GM12878 (cell line): ENCODE measurements at regions not wholly inside any gene's neighbourhood (a gene's known extent, or its start where the extent isn't known, plus 50 kb on each side); places are given as distances from the start of the nearest gene placed in this dataset.

Experiments used
- ATAC-seq: fragments of 200-7000 bp; cut with Tn5 transposase; 3 replicates; pipeline ENCODE4 v1.9.1; 2020; ENCODE audit warnings: mild to moderate bottlenecking, moderate library complexity
- BruUV-seq: library from RNA; stranded (reverse); fragments of 400-500 nt; replicated peaks from 2 replicates; lab custom pipeline; 2021; lab: Mats Ljungman, UMichigan
- CTCF ChIA-PET: fragments of 300-600 bp; sonication (Branson Sonifier 250); formaldehyde crosslinking; extraction: SDS; loops from one replicate; lab custom pipeline; 2021; ENCODE audit warnings: inconsistent platforms; lab: Yijun Ruan, JAX
- POLR2A ChIA-PET: fragments of 350-600 bp; formaldehyde crosslinking; extraction: SDS; loops from one replicate; lab custom pipeline; 2021; ENCODE audit warnings: inconsistent platforms; lab: Charles Lee
- RAD21 ChIA-PET: fragments of 300-600 bp; sonication (Branson Sonifier 250); formaldehyde crosslinking; loops from one replicate; lab custom pipeline; 2023; ENCODE audit warnings: antibody characterized with exemption; ENCODE audit not compliant: unreplicated experiment; lab: Charles Lee
- SMC1A ChIA-PET: fragments of 300-600 bp; sonication (Branson Sonifier 250); formaldehyde crosslinking; loops from one replicate; lab custom pipeline; 2023; ENCODE audit not compliant: unreplicated experiment, uncharacterized antibody; lab: Charles Lee
- DNase-seq: peaks from one replicate; pipeline ENCODE4 v3.0.0-alpha.2; 2011; ENCODE audit warnings: low read depth, low spot score
- FAIRE-seq: peaks from 3 replicates; lab custom pipeline; 2011; peaks lifted over from hg19 to GRCh38; lab: Jason Lieb, UNC
- H2AFZ ChIP-seq: 2 replicates; pipeline ENCODE4 v1.6.0; 2011; ENCODE audit warnings: low read depth, low read length, control low read depth; ENCODE audit not compliant: control insufficient read depth
- H3K27ac ChIP-seq: 2 replicates; pipeline ENCODE4 v1.5.1; 2011; ENCODE audit warnings: control low read depth; ENCODE audit not compliant: control insufficient read depth, insufficient read depth
- H3K27me3 ChIP-seq, 2 experiments: replicated peaks in 1 of 2; 2 replicates each; pipeline versions ENCODE4 v1.6.0 to v1.6.1; 2011; ENCODE audit warnings: low read length in 1 of 2; ENCODE audit not compliant: control insufficient read depth in 2 of 2, insufficient read depth in 2 of 2
- H3K36me3 ChIP-seq, 2 experiments: 2 replicates each; pipeline ENCODE4 v1.5.1; 2011; ENCODE audit warnings: low read length in 1 of 2; ENCODE audit not compliant: control insufficient read depth in 2 of 2, insufficient read depth in 2 of 2
- H3K4me1 ChIP-seq: 2 replicates; pipeline ENCODE4 v1.6.1; 2011; ENCODE audit warnings: mild to moderate bottlenecking, low read length, moderate library complexity, mixed read lengths; ENCODE audit not compliant: control insufficient read depth, insufficient read depth
- H3K4me2 ChIP-seq: 2 replicates; pipeline ENCODE4 v1.6.0; 2011; ENCODE audit warnings: control low read depth; ENCODE audit not compliant: control insufficient read depth, insufficient read depth
- H3K4me3 ChIP-seq: fragments of 200-600 bp; sonication (generic); 2 replicates; pipeline ENCODE4 v1.5.1; 2016
- H3K79me2 ChIP-seq: 2 replicates; pipeline ENCODE4 v1.6.0; 2011; ENCODE audit warnings: low read length; ENCODE audit not compliant: control insufficient read depth, insufficient read depth
- H3K9ac ChIP-seq: 2 replicates; pipeline ENCODE4 v1.8.0; 2011; ENCODE audit warnings: low read length, control low read depth, mixed read lengths; ENCODE audit not compliant: control insufficient read depth, insufficient read depth
- H3K9me3 ChIP-seq: replicated peaks from 3 replicates; pipeline ENCODE4 v1.5.1; 2011; ENCODE audit warnings: mild to moderate bottlenecking, low read length; ENCODE audit not compliant: control insufficient read depth, insufficient read depth
- H4K20me1 ChIP-seq: 2 replicates; pipeline ENCODE4 v1.6.0; 2011; ENCODE audit not compliant: control insufficient read depth, insufficient read depth
- CHD2 ChIP-seq: IDR thresholded peaks from 2 replicates; pipeline ENCODE4 v1.6.1; 2011; ENCODE audit warnings: low read depth, low read length, improper control_type of control experiment, borderline replicate concordance
- EED ChIP-seq: sonication (generic); IDR thresholded peaks from 2 replicates; pipeline ENCODE4 v1.6.1; 2016; ENCODE audit warnings: antibody characterized with exemption, low read depth
- EP300 ChIP-seq, 2 experiments: fragments of 150-350 bp in 1 of 2; IDR thresholded peaks; 2 replicates each; pipeline ENCODE4 v1.6.1; 2011 to 2012; ENCODE audit warnings: low read depth in 2 of 2, low read length in 2 of 2, borderline replicate concordance in 1 of 2, improper control_type of control experiment in 1 of 2, inconsistent platforms in 1 of 2; ENCODE audit not compliant: control insufficient read depth in 1 of 2
- FOXK2 ChIP-seq: fragments of 450-650 bp; IDR thresholded peaks from 2 replicates; pipeline ENCODE4 v1.6.1; 2017; ENCODE audit warnings: mild to moderate bottlenecking, moderate library complexity
- IRF4 ChIP-seq: IDR thresholded peaks from 2 replicates; pipeline ENCODE4 v1.6.1; 2011; ENCODE audit warnings: low read depth, low read length
- JUND ChIP-seq: IDR thresholded peaks from 2 replicates; pipeline ENCODE4 v1.6.1; 2012; ENCODE audit warnings: low read depth, mild to moderate bottlenecking, low read length, improper control_type of control experiment, moderate library complexity
- KDM1A ChIP-seq: fragments of 200-600 bp; sonication (generic); IDR thresholded peaks from 2 replicates; pipeline ENCODE4 v1.6.1; 2016; ENCODE audit warnings: borderline replicate concordance
- MYB ChIP-seq: fragments of 150-350 bp; IDR thresholded peaks from 2 replicates; pipeline ENCODE4 v1.6.1; 2014; ENCODE audit warnings: mild to moderate bottlenecking, low read depth, low read length, borderline replicate concordance
- RAD51 ChIP-seq: fragments of 450-650 bp; IDR thresholded peaks from 2 replicates; pipeline ENCODE4 v1.6.1; 2016; ENCODE audit warnings: moderate library complexity, mild to moderate bottlenecking, inconsistent platforms
- ZNF384 ChIP-seq: IDR thresholded peaks from 2 replicates; pipeline ENCODE4 v1.6.1; 2012; ENCODE audit warnings: low read depth, mild to moderate bottlenecking, low read length, improper control_type of control experiment, borderline replicate concordance
- ZNF687 ChIP-seq: fragments of 450-650 bp; IDR thresholded peaks from 2 replicates; pipeline ENCODE4 v1.6.1; 2017; ENCODE audit warnings: mild to moderate bottlenecking, moderate library complexity
- ZZZ3 ChIP-seq: IDR thresholded peaks from 2 replicates; pipeline ENCODE4 v1.6.1; 2011; ENCODE audit warnings: low read depth; ENCODE audit not compliant: control insufficient read depth, insufficient read length
- WGBS: methylation state at CpG from one replicate; pipeline ENCODE4 v1.1.6; 2016; ENCODE audit warnings: low lambda C conversion rate; ENCODE audit not compliant: insufficient replicate concordance, insufficient coverage; ENCODE audit errors: missing lambda C conversion rate; 5-methylcytosine and 5-hydroxymethylcytosine counted together
- in situ Hi-C: fragments of 300-500 bp; cut with MboI; formaldehyde crosslinking; loops from 9 replicates; pipeline ENCODE4 v1.14.3; 2018; ENCODE audit warnings: mixed read lengths
- intact Hi-C: fragments of 100-400 bp; cut with micrococcal nuclease; formaldehyde crosslinking; loops from one replicate; pipeline ENCODE4 v1.14.2; 2022; ENCODE audit not compliant: unreplicated experiment
- TF ChIP-seq, protein P1 (sequence below): fragments of 450-650 bp; formaldehyde crosslinking; IDR thresholded peaks from 2 replicates; pipeline ENCODE4 v1.5.0; 2022; ENCODE audit warnings: mild to moderate bottlenecking, missing genetic modification characterization
- TF ChIP-seq, protein P2 (sequence below): IDR thresholded peaks from 2 replicates; pipeline ENCODE4 v1.6.1; 2011; ENCODE audit warnings: mild to moderate bottlenecking, low read depth, low read length, moderate library complexity; ENCODE audit not compliant: insufficient replicate concordance

GRCh38 chr2:198277181-198277580 lies 472.8 kb downstream of the PLCL1 start:
- Histone ChIP-seq H2AFZ (no peak overlapping the region), H3K4me3 (no peak overlapping the region), H3K27ac (no peak overlapping the region), H3K79me2 (no peaks in the 10 kb centered on the region), H4K20me1 (no peaks in the 10 kb centered on the region), H3K9ac (no peak overlapping the region), H3K27me3 (no peaks in the 10 kb centered on the region), H3K4me1 (no peaks in the 10 kb centered on the region), H3K36me3 (no peaks in the 10 kb centered on the region), H3K9me3 (no peaks in the 10 kb centered on the region), H3K4me2 (no peak overlapping the region)
- intact Hi-C loops (no loop called here), in situ Hi-C loops (no loop called here)
- POLR2A ChIA-PET = no interaction called here
- FAIRE-seq (no peak), ATAC-seq (no peak), DNase-seq (no peak)
- RAD21 ChIA-PET = no interaction called here
- no TSS peak for BruUV-seq
- SMC1A ChIA-PET = no interaction called here
- CTCF ChIA-PET = interaction anchor here (0.9 to 1.0 kb wide), 2 partner anchors 504 to 1211 kb away, joined by 3 read pairs; no protein-coding TSS in a partner anchor
- 43% methylated on average over 2 of the region's 2 CpGs for WGBS
- TF ChIP-seq JUND (no peak), ZNF687 (no peak), MYB (no peak), RAD51 (no peak), CHD2 (no peak), ZZZ3 (no peak), EP300 (IDR thresholded peaks at IDR 0.05; ENCODE audit: borderline replicate concordance in 1 of 2, control insufficient read depth in 1 of 2, low read depth in 2 of 2, low read length in 2 of 2) (no peak), FOXK2 (no peak), KDM1A (no peak), ZNF384 (no peak), EED (no peak), IRF4 (no peak)
- TF ChIP-seq, protein P1, sequence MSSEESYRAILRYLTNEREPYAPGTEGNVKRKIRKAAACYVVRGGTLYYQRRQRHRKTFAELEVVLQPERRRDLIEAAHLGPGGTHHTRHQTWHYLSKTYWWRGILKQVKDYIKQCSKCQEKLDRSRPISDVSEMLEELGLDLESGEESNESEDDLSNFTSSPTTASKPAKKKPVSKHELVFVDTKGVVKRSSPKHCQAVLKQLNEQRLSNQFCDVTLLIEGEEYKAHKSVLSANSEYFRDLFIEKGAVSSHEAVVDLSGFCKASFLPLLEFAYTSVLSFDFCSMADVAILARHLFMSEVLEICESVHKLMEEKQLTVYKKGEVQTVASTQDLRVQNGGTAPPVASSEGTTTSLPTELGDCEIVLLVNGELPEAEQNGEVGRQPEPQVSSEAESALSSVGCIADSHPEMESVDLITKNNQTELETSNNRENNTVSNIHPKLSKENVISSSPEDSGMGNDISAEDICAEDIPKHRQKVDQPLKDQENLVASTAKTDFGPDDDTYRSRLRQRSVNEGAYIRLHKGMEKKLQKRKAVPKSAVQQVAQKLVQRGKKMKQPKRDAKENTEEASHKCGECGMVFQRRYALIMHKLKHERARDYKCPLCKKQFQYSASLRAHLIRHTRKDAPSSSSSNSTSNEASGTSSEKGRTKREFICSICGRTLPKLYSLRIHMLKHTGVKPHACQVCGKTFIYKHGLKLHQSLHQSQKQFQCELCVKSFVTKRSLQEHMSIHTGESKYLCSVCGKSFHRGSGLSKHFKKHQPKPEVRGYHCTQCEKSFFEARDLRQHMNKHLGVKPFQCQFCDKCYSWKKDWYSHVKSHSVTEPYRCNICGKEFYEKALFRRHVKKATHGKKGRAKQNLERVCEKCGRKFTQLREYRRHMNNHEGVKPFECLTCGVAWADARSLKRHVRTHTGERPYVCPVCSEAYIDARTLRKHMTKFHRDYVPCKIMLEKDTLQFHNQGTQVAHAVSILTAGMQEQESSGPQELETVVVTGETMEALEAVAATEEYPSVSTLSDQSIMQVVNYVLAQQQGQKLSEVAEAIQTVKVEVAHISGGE = no peak
- TF ChIP-seq, protein P2, sequence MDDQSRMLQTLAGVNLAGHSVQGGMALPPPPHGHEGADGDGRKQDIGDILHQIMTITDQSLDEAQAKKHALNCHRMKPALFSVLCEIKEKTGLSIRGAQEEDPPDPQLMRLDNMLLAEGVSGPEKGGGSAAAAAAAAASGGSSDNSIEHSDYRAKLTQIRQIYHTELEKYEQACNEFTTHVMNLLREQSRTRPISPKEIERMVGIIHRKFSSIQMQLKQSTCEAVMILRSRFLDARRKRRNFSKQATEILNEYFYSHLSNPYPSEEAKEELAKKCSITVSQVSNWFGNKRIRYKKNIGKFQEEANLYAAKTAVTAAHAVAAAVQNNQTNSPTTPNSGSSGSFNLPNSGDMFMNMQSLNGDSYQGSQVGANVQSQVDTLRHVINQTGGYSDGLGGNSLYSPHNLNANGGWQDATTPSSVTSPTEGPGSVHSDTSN = no peak
